ENCODE measurements at regions not wholly inside any gene's neighbourhood (a gene's known extent, or its start where the extent isn't known, plus 50 kb on each side); places are given as distances from the start of the nearest gene placed in this dataset.

DNA sequence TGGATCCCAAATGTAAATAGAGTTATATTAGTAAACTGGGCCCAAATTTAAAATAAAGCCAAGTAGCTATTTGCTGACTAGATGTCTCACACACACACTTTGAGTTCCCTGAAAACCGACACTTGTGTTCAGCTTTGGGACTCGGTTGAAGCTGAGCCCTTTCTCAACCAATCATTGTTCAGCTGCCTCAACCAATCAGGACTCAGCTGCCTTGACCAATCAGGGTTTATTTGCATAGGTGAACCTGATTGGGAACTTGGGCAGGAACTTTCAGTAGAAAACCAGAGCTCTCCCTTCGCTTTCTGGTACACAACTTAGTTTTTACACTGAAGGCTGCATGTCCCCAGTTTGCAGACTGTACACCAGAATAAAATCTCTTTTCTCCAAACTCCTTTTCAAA lies 301.7 kb downstream of the FOXA2 start:
- TF ChIP-seq, protein P1, sequence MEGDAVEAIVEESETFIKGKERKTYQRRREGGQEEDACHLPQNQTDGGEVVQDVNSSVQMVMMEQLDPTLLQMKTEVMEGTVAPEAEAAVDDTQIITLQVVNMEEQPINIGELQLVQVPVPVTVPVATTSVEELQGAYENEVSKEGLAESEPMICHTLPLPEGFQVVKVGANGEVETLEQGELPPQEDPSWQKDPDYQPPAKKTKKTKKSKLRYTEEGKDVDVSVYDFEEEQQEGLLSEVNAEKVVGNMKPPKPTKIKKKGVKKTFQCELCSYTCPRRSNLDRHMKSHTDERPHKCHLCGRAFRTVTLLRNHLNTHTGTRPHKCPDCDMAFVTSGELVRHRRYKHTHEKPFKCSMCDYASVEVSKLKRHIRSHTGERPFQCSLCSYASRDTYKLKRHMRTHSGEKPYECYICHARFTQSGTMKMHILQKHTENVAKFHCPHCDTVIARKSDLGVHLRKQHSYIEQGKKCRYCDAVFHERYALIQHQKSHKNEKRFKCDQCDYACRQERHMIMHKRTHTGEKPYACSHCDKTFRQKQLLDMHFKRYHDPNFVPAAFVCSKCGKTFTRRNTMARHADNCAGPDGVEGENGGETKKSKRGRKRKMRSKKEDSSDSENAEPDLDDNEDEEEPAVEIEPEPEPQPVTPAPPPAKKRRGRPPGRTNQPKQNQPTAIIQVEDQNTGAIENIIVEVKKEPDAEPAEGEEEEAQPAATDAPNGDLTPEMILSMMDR (IDR thresholded peaks at IDR 0.05; ENCODE audit: control extremely low read depth, extremely low read depth, low read depth, missing control alignments) = no peak
- DNase-seq (ENCODE audit: extremely low spot score) = no peak
- CTCF ChIA-PET = no interaction called here
- POLR2A ChIA-PET = no interaction called here

- DNase-seq (ENCODE audit: extremely low spot score) = no peak
- ChIA-PET POLR2A (no interaction called here), CTCF (no interaction called here)
- TF ChIP-seq, protein P1 (IDR thresholded peaks at IDR 0.05; ENCODE audit: control extremely low read depth, extremely low read depth, low read depth, missing control alignments) = no peak
Measured at GRCh38 chr20:22274330-22274729, 310.0 kb downstream of the FOXA2 start.

DNA sequence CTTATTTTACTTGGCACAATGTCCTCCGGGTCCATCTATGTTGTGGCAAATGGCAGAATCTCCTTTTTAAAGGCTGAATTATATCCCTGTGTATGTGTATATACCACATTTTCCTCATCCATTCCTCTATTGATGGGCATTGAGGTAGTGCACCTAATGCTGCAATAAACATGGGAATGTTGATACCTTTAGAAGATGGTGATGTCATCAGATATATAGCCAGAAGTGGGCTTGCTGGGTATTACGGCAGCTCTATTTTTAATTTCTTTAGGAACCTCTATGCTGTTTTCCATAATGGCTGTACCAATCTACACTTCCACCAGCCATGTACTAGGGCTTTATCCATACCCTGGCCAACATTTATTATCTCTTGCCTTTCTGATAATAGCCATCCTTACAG lies 315.7 kb downstream of the FOXA2 start:
- no peak for DNase-seq (ENCODE audit: extremely low spot score)
- TF ChIP-seq, protein P1 (IDR thresholded peaks at IDR 0.05; ENCODE audit: control extremely low read depth, extremely low read depth, low read depth, missing control alignments) = no peak
- POLR2A ChIA-PET = no interaction called here
- CTCF ChIA-PET = interaction anchor here (1.5 kb wide), 1 partner anchor 10 kb away, joined by 3 read pairs; no protein-coding TSS in a partner anchor

- CTCF ChIA-PET = interaction anchor here (1.4 kb wide), 1 partner anchor 11 kb away, joined by 4 read pairs; no protein-coding TSS in a partner anchor
- TF ChIP-seq, protein P1 (IDR thresholded peaks at IDR 0.05; ENCODE audit: control extremely low read depth, extremely low read depth, low read depth, missing control alignments) = no peak
- POLR2A ChIA-PET = no interaction called here
- no peak for DNase-seq (ENCODE audit: extremely low spot score)
Measured at GRCh38 chr20:22264917-22265316, 319.5 kb downstream of the FOXA2 start.

DNA sequence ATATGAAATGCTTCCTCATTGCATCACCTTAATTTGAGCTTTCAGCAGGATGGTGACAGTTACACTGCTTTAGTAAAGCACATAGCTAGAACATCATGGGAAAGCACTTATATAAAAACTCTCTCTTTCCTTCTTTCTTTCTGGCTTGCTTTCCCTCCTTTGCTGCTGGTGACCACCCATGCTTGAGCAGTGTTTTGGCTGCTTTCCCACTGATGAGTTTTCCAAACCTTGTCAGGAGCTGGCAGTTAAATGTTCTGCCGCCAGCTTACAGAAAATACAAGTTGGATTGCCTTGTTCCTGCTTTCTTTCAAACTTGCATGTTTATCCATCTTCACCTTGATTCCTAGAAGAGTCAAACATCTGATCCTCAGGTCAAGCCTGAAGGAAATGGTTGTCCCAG lies 323.9 kb downstream of the FOXA2 start:
- ChIA-PET POLR2A (no interaction called here), CTCF (interaction anchor here (1.1 kb wide), 1 partner anchor 51 kb away, joined by 3 read pairs; no protein-coding TSS in a partner anchor)
- TF ChIP-seq, protein P1 (IDR thresholded peaks at IDR 0.05; ENCODE audit: control extremely low read depth, extremely low read depth, low read depth, missing control alignments) = no peak
- DNase-seq (ENCODE audit: extremely low spot score) = no peak

- no peak for DNase-seq (ENCODE audit: extremely low spot score)
- TF ChIP-seq, protein P1 (IDR thresholded peaks at IDR 0.05; ENCODE audit: control extremely low read depth, extremely low read depth, low read depth, missing control alignments) = no peak
- POLR2A ChIA-PET = no interaction called here
- CTCF ChIA-PET = no interaction called here
Measured at GRCh38 chr20:22257912-22258311, 326.5 kb downstream of the FOXA2 start.

Data from GM10248 (cell line).